ENCODE measurements at regions not wholly inside any gene's neighbourhood (a gene's known extent, or its start where the extent isn't known, plus 50 kb on each side); places are given as distances from the start of the nearest gene placed in this dataset.
A peak's percentile ranks its signal among the peaks of the same experiment; 100 is the strongest.
"Not testable (repeated sequence)": the region's sequence is repeated elsewhere in the genome, so short reads cannot be mapped to it uniquely, and the experiment has no call there.

DNA sequence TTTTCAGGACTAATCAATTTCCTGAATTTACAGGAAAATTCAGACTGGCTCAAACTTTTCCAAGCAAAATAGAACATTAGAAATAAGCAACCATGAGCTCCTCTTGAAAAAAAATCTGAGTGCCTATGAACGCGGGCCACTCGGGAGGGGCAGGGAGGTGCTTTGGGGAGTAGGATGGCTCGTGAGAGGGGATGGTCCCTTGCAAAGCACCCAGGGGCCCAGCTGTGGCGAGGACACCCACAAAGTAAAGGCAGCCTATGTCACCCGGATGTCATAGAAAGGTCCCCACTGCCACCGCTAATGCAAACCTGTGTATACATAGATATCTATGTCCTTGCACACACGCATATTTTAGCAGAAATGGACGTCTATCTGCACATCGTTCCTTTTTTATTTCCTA, 309.9 kb downstream of the ADGRD1 start:
- intact Hi-C loops (cut with DNase I): no loop called here
- DNase-seq (no peak), ATAC-seq (ENCODE audit: poor library complexity) (no peak)

- ATAC-seq (ENCODE audit: poor library complexity) (no peak), DNase-seq (no peak)
- intact Hi-C loops (cut with DNase I): no loop called here
These were observed 310.9 kb downstream of the ADGRD1 start for GRCh38 chr12:131264635-131265034.

DNA sequence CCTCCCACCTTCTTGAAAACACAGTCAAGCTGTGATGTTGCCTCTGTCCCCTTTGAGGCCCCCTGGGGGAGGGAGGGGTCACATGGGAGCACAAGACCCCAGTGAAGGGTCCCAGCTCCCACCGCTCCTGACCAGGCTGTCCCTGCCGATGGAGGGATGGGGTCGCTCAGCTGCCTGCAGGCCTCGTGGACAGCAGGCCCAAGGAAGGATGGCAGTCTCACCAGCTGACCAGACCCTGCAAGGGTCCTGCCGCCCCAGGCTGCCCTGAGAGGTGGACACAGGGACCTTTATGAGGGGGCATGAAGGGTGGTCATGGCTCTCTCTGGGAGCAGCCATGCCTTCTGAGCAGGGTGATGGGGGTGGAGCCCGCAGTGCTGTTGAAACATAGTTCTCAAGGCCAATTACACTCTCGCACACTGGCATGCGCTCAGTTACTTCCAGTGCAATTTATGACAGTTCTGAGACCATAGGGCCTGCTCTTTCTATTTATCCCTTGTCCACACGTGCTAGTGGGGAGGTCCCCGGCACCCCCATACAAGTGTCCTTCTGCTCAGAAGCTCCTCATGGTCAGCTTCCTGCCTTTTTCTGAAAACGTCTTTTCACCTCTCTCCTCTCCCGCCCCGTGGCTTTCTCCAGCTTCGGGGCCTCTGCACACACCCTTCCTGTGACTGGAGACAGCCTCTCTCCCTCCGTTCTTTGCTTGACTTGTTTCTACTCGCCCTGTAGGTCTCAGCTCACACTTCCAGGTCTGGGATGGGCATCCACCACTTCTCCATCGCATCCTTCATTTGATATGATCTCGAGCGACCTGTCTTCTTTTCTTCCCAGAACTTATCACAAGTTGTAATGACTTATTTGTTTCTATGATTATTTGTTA, 313.1 kb downstream of the ADGRD1 start:
- no peak for ATAC-seq (ENCODE audit: poor library complexity)
- intact Hi-C loops (cut with DNase I): no loop called here
- DNase-seq: peak; percentile 35

DNA sequence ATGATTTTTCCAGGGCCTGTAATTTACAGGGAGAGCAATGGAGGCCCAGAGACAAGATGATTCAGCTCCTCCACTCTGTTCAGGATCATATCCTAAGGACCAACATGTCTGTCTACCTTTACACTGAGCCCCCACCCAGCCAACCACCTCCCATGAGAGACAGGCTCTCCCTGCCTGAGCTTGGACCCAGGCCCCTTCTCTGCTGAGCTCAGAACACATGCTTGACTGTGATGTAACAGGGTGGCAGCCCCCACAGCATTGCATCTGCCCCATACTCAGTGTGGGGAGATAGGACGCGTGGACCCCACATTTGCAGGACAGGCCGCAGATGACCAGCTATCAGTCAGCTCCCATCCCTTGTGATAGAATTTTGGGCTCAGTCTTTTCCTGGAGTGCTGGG, 313.9 kb downstream of the ADGRD1 start:
- intact Hi-C loops (cut with DNase I): no loop called here
- DNase-seq: no peak
- no peak for ATAC-seq (ENCODE audit: poor library complexity)

DNA sequence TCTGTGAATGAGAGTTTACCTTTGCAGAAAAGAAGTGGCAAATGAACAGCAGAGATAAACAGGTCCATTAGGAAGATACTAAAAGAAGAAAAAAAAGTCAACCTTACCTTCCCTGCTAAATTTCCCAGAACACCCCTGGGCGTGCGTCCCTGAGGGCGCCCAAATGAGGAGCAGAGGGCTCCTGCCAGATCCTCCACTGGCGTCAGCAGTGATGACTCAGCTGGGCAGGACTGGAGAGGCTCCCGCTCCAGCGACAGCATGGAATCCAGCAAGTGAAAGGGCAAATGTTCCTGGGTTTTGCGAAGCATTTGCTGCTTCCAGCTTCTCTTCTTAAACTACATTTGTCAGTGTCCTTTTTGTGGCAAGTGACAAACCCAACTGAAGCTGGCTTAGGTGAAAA, 314.4 kb downstream of the ADGRD1 start:
- intact Hi-C loops (cut with DNase I): not testable (repeated sequence)
- DNase-seq: peak; percentile 81

DNA sequence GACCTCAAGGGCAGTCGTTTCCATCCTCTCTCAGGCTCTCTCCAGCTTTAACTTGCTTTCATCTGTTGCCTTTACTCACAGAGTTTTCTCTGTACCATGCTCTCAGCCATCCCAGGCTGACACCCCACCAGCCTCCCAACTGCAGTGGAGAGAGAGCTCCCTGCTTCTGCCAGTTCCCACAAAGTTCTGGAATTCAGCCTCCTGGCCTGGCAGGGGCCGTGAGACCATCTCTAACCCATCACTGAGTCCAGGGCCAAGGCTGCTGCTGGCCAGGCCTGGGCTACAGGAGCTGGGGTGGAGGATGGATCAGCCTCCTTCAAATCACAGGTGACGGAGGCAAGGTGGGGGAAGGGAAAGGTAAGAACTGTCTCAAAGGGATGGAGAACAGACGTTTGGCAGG, 314.9 kb downstream of the ADGRD1 start:
- ATAC-seq (ENCODE audit: poor library complexity): peak; percentile 61
- DNase-seq; intact Hi-C loops (cut with DNase I): not testable (repeated sequence)

More for the DNA sequence above, 314.4 kb downstream of the ADGRD1 start:
- ATAC-seq (ENCODE audit: poor library complexity): peak; percentile 97

GRCh38 chr12:131269551-131269950, 315.8 kb downstream of the ADGRD1 start:
- intact Hi-C loops (cut with DNase I): no loop called here

DNA sequence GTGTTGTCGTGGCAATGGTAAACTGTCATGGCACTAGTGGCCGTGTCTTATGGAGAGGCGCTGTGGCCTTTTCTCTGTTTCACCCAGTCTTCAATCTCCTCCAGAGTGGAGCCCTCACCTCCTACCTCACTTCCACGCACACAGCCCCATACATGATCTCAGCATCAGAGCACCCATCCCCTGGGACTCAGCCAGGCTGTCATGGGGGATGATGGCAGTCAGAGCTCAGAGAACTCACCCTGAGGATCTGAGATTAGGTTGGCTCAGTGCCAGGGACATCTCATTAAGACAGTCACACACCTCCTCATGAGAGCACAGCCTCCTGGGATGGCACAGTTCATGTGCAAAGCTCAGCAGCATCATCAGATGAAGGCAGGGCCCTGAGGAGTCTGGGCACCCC, 316.3 kb downstream of the ADGRD1 start:
- intact Hi-C loops (cut with DNase I); DNase-seq; ATAC-seq (ENCODE audit: poor library complexity): not testable (repeated sequence)

More at GRCh38 chr12:131269551-131269950, 315.8 kb downstream of the ADGRD1 start:
- no peak for DNase-seq
- ATAC-seq (ENCODE audit: poor library complexity): no peak

DNA sequence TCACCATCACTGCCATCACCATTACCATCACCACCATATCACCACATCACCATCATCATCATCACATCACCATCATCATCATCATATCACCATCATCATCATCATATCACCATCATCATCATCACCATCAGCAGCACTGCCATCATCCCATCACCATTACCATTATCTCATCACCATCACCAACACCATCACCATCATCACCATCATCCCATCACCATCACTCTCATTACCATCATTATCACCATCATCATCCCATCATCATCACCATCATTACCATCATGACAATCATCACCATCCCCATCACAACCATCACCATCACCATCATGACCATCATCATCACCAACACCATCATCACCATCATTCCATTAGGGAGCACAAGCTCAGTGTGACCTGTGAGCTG, 318.0 kb downstream of the ADGRD1 start:
- ATAC-seq (ENCODE audit: poor library complexity) (no peak), DNase-seq (no peak)
- intact Hi-C loops (cut with DNase I): no loop called here

DNA sequence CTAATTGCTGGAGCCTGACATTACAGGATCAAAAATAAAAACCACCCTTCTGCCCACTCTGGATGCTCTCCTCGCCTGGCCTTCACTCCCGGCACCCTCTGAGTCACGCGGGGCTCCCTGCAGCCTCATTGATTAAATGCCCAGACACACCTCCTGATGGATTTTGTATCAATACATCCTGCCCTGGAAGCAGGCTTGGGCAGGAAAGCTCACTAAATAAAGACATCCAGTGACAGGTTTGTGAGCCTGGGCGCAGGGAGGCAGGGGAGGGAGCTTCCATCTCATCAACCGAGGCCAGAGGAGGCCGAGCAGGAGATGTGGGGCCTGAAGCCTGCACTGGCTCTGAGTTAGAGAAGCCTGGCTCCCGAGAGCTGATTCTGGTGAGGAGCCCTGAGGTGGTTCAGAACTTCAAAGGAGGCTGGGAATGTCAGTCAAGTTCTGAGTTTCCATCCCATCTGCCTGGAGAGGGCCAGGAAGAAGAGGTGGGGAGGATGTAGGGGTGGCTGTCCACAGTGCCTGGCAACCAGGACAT, 318.6 kb downstream of the ADGRD1 start:
- ATAC-seq (ENCODE audit: poor library complexity); intact Hi-C loops (cut with DNase I); DNase-seq: not testable (repeated sequence)

- intact Hi-C loops (cut with DNase I): no loop called here
- ATAC-seq (ENCODE audit: poor library complexity) (no peak), DNase-seq (no peak)
These were observed 319.7 kb downstream of the ADGRD1 start for GRCh38 chr12:131273291-131273845.

- intact Hi-C loops (cut with DNase I): no loop called here
- ATAC-seq (ENCODE audit: poor library complexity) (no peak), DNase-seq (no peak)
These were observed 320.4 kb downstream of the ADGRD1 start for GRCh38 chr12:131274061-131274460.

GRCh38 chr12:131274906-131275305, 321.2 kb downstream of the ADGRD1 start:
- ATAC-seq (ENCODE audit: poor library complexity) (no peak), DNase-seq (peak; percentile 33)
- intact Hi-C loops (cut with DNase I): no loop called here

GRCh38 chr12:131275824-131276223, 322.1 kb downstream of the ADGRD1 start:
- no peak for ATAC-seq (ENCODE audit: poor library complexity)
- DNase-seq: no peak
- intact Hi-C loops (cut with DNase I): no loop called here

GRCh38 chr12:131276501-131277185, 322.9 kb downstream of the ADGRD1 start:
- ATAC-seq (ENCODE audit: poor library complexity) (no peak), DNase-seq (no peak)
- intact Hi-C loops (cut with DNase I): no loop called here

- intact Hi-C loops (cut with DNase I); ATAC-seq (ENCODE audit: poor library complexity); DNase-seq: not testable (repeated sequence)
These were observed 323.7 kb downstream of the ADGRD1 start for GRCh38 chr12:131277186-131278091.

GRCh38 chr12:131278451-131279115, 324.9 kb downstream of the ADGRD1 start:
- peak; percentile 16 for DNase-seq
- intact Hi-C loops (cut with DNase I); ATAC-seq (ENCODE audit: poor library complexity): not testable (repeated sequence)
